SU-DHL-6 (cell line): ENCODE measurements at regions not wholly inside any gene's neighbourhood (a gene's known extent, or its start where the extent isn't known, plus 50 kb on each side); places are given as distances from the start of the nearest gene placed in this dataset.

ENCODE experiments used
- H2AFZ ChIP-seq: fragments of 200-600 bp; sonication (generic); 2 replicates; pipeline ENCODE4 v1.6.1; 2014; ENCODE audit warnings: low read depth, mild to moderate bottlenecking, moderate library complexity, mixed read lengths, antibody characterized with exemption, low read length; ENCODE audit not compliant: severe bottlenecking
- H3F3A ChIP-seq: fragments of 200-600 bp; shearing (Covaris generic); 2 replicates; pipeline ENCODE4 v1.6.0; 2016; ENCODE audit warnings: antibody characterized with exemption, mild to moderate bottlenecking; ENCODE audit not compliant: insufficient read depth
- H3K27ac ChIP-seq: fragments of 200-600 bp; sonication (generic); 2 replicates; pipeline ENCODE4 v1.5.1; 2016; ENCODE audit warnings: low read depth, mild to moderate bottlenecking, low read length, moderate library complexity, mixed read lengths
- H3K27me3 ChIP-seq: fragments of 200-600 bp; sonication (generic), shearing (Covaris generic); 2 replicates; pipeline ENCODE4 v1.6.0; 2014; ENCODE audit warnings: mild to moderate bottlenecking, low read length
- H3K36me3 ChIP-seq: fragments of 200-600 bp; sonication (generic); 2 replicates; pipeline ENCODE4 v1.6.1; 2014; ENCODE audit warnings: mild to moderate bottlenecking, low read length, mixed read lengths
- H3K4me2 ChIP-seq: fragments of 300-600, 200-600 bp; shearing (Covaris generic), sonication (generic); 2 replicates; pipeline ENCODE4 v1.6.0; 2014; ENCODE audit warnings: low read length, low read depth, mild to moderate bottlenecking; ENCODE audit not compliant: poor library complexity, severe bottlenecking
- H3K4me3 ChIP-seq: fragments of 200-600 bp; sonication (generic); 2 replicates; pipeline ENCODE4 v1.5.1; 2014; ENCODE audit warnings: antibody characterized with exemption, low read length, mild to moderate bottlenecking, mixed read lengths; ENCODE audit not compliant: insufficient read depth, poor library complexity, severe bottlenecking
- H3K79me2 ChIP-seq: fragments of 200-600 bp; sonication (generic); 2 replicates; pipeline ENCODE4 v1.6.1; 2014; ENCODE audit warnings: mild to moderate bottlenecking, low read length, moderate library complexity; ENCODE audit not compliant: insufficient read depth
- H3K9ac ChIP-seq: fragments of 200-600 bp; sonication (generic); 2 replicates; pipeline ENCODE4 v1.7.0; 2014; ENCODE audit warnings: mild to moderate bottlenecking, low read length
- H3K9me2 ChIP-seq: fragments of 200-600 bp; sonication (generic); replicated peaks from 2 replicates; pipeline ENCODE4 v1.6.1; 2014; ENCODE audit warnings: low read length; ENCODE audit not compliant: insufficient read depth
- H3K9me3 ChIP-seq: fragments of 200-600 bp; sonication (generic); 2 replicates; pipeline ENCODE4 v1.6.1; 2014; ENCODE audit warnings: low read length, mixed read lengths; ENCODE audit not compliant: insufficient read depth
- H4K20me1 ChIP-seq: fragments of 200-600 bp; sonication (generic); 2 replicates; pipeline ENCODE4 v1.6.1; 2014; ENCODE audit warnings: low read depth, mild to moderate bottlenecking, antibody characterized with exemption, low read length, moderate library complexity, mixed read lengths
- EZH2phosphoT487 ChIP-seq: fragments of 200-600 bp; sonication (generic), shearing (Covaris generic); conservative IDR thresholded peaks from 2 replicates; pipeline ENCODE4 v1.6.1; 2018; ENCODE audit warnings: mild to moderate bottlenecking, antibody characterized with exemption, low read length, moderate library complexity, mixed read lengths
- TF ChIP-seq, protein P1 (sequence below): fragments of 200-600 bp; sonication (generic); IDR thresholded peaks from one replicate; pipeline ENCODE4 v1.5.1; 2017; ENCODE audit warnings: antibody characterized with exemption, mild to moderate bottlenecking, low read length, moderate library complexity; ENCODE audit not compliant: insufficient read depth, poor library complexity, severe bottlenecking

- Histone ChIP-seq H3K9me2 (no peaks in the 10 kb centered on the region), H3K4me2 (no peak overlapping the region), H3K4me3 (no peak overlapping the region), H3K9me3 (no peaks in the 10 kb centered on the region), H3K27ac (no peak overlapping the region), H3K79me2 (no peaks in the 10 kb centered on the region), H3K36me3 (no peaks in the 10 kb centered on the region), H3K27me3 (no peaks in the 10 kb centered on the region), H3K9ac (no peak overlapping the region), H2AFZ (no peak overlapping the region), H4K20me1 (no peaks in the 10 kb centered on the region), H3F3A (no peaks in the 10 kb centered on the region)
- TF ChIP-seq, protein P1, sequence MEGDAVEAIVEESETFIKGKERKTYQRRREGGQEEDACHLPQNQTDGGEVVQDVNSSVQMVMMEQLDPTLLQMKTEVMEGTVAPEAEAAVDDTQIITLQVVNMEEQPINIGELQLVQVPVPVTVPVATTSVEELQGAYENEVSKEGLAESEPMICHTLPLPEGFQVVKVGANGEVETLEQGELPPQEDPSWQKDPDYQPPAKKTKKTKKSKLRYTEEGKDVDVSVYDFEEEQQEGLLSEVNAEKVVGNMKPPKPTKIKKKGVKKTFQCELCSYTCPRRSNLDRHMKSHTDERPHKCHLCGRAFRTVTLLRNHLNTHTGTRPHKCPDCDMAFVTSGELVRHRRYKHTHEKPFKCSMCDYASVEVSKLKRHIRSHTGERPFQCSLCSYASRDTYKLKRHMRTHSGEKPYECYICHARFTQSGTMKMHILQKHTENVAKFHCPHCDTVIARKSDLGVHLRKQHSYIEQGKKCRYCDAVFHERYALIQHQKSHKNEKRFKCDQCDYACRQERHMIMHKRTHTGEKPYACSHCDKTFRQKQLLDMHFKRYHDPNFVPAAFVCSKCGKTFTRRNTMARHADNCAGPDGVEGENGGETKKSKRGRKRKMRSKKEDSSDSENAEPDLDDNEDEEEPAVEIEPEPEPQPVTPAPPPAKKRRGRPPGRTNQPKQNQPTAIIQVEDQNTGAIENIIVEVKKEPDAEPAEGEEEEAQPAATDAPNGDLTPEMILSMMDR = no peak
- TF ChIP-seq EZH2phosphoT487 = no peak
Measured at GRCh38 chr1:229022595-229023333, 248.1 kb upstream of the RAB4A start.

GRCh38 chr1:229023651-229024300, 247.1 kb upstream of the RAB4A start:
- Histone ChIP-seq H3K27me3 (no peaks in the 10 kb centered on the region), H3K36me3 (no peaks in the 10 kb centered on the region), H4K20me1 (no peaks in the 10 kb centered on the region), H2AFZ (no peak overlapping the region), H3K9ac (no peak overlapping the region), H3K4me3 (no peak overlapping the region), H3F3A (no peaks in the 10 kb centered on the region), H3K79me2 (no peaks in the 10 kb centered on the region), H3K27ac (no peak overlapping the region), H3K9me3 (no peaks in the 10 kb centered on the region), H3K9me2 (no peaks in the 10 kb centered on the region), H3K4me2 (no peak overlapping the region)
- no peak for TF ChIP-seq EZH2phosphoT487
- TF ChIP-seq, protein P1 = no peak

DNA sequence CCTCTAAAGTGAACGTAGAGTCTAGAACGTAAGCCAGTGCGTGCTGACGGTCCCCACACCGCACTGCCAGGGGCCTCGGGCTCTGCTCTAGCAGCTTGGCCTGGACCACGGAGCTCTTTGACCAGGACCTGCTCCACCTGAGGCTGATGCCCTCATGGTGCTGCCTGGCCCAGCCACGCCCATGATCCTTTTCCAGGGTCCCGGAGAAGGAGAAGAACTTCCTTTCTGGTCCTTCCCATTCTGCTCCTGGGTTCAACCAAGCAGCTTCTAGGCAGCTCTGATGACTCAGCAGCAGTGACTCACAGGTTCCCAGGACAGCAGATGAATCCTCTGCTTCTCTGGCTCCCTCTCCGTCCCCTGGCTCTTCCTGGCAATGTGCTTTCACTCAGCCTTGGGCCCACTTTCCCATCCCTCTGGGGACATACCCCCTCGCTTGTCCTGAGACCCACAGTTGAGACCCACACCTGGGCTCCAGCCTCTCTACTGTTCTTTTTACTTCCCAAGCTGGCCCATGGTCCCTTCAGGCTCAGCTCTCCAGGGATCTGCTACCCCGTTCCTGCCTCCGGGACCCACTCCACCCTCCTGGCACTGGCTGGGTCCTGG, 246.3 kb upstream of the RAB4A start:
- Histone ChIP-seq H3F3A (no peaks in the 10 kb centered on the region), H3K27me3 (no peaks in the 10 kb centered on the region), H3K9me3 (no peaks in the 10 kb centered on the region), H3K36me3 (no peaks in the 10 kb centered on the region), H4K20me1 (no peaks in the 10 kb centered on the region), H3K9me2 (no peaks in the 10 kb centered on the region), H3K79me2 (no peaks in the 10 kb centered on the region), H3K4me3 (no peak overlapping the region), H2AFZ (no peak overlapping the region), H3K27ac (no peak overlapping the region), H3K9ac (no peak overlapping the region), H3K4me2 (no peak overlapping the region)
- TF ChIP-seq, protein P1 = no peak
- TF ChIP-seq EZH2phosphoT487 = no peak
